ENCODE measurements at regions not wholly inside any gene's neighbourhood (a gene's known extent, or its start where the extent isn't known, plus 50 kb on each side); places are given as distances from the start of the nearest gene placed in this dataset.
"Not testable (repeated sequence)": the region's sequence is repeated elsewhere in the genome, so short reads cannot be mapped to it uniquely, and the experiment has no call there.

DNA sequence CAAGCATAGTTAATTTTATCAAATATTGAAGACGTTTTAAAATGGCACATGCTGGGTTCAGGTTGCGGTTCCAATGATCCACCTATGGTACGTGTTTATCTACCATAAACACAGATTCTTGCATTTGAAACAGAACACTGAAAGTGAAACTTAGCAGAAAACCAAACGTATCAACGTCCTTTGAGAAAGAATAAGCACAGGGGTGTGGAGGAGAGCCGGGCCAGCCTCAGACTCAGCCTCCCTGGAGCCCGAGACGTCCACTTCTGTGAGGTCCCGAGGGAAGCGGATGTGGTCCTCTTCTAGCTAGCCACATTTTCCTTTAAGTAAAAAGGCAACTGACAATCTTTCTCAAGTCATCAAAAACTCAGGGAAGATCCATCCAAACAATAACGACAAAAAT lies 195.9 kb downstream of the RTP5 start:
- H3K18ac ChIP-seq (ENCODE audit: low read length) = no peak overlapping the region
- DNase-seq = no peak
- H2BK120ac ChIP-seq (ENCODE audit: insufficient read depth, low read length, poor library complexity) = no peak overlapping the region
- no peak overlapping the region for H3K9ac ChIP-seq (ENCODE audit: low read length)
- no peak overlapping the region for H3K14ac ChIP-seq (ENCODE audit: low read length)
- no peak overlapping the region for H3K23ac ChIP-seq (ENCODE audit: low read length)
- H2AFZ ChIP-seq (ENCODE audit: insufficient read depth, low read length, poor library complexity) = no peak overlapping the region
- no CpG with 5 or more reads among the region's 11 CpGs for WGBS (ENCODE audit: extremely low coverage, insufficient coverage, insufficient read length)
- no peak overlapping the region for H4K12ac ChIP-seq (ENCODE audit: low read depth, low read length)
- H4K8ac ChIP-seq (ENCODE audit: low read depth, low read length) = no peak overlapping the region
- no peaks in the 10 kb centered on the region for H3K79me2 ChIP-seq (ENCODE audit: control insufficient read depth, insufficient read depth, low read length, poor library complexity)
- H3K4me2 ChIP-seq (ENCODE audit: low read length) = no peak overlapping the region
- H3K9me3 ChIP-seq (ENCODE audit: insufficient read depth, low read depth, low read length) = peaks cover 2% of the 10 kb centered on the region
- H2AK5ac ChIP-seq (ENCODE audit: low read length) = no peak overlapping the region
- H3K27ac ChIP-seq (ENCODE audit: low read depth, low read length) = no peak overlapping the region
- H3K4me3 ChIP-seq (ENCODE audit: low read depth, low read length) = no peak overlapping the region
- H2BK5ac ChIP-seq (ENCODE audit: low read depth, low read length, poor library complexity) = no peak overlapping the region
- H4K91ac ChIP-seq (ENCODE audit: low read depth, low read length) = no peak overlapping the region
- no peak overlapping the region for H3K4ac ChIP-seq (ENCODE audit: low read depth, low read length)
- no peak overlapping the region for H2BK12ac ChIP-seq (ENCODE audit: low read length)
- no peaks in the 10 kb centered on the region for H3K4me1 ChIP-seq (ENCODE audit: control insufficient read depth in 1 of 2, insufficient read depth in 2 of 2, low read length in 2 of 2)
- no peaks in the 10 kb centered on the region for H3K27me3 ChIP-seq (ENCODE audit: insufficient read depth, low read length)
- H3K79me1 ChIP-seq (ENCODE audit: low read length) = no peaks in the 10 kb centered on the region
- H3K36me3 ChIP-seq (ENCODE audit: control insufficient read depth in 1 of 2, insufficient read depth in 2 of 2, low read length in 2 of 2) = no peaks in the 10 kb centered on the region

DNA sequence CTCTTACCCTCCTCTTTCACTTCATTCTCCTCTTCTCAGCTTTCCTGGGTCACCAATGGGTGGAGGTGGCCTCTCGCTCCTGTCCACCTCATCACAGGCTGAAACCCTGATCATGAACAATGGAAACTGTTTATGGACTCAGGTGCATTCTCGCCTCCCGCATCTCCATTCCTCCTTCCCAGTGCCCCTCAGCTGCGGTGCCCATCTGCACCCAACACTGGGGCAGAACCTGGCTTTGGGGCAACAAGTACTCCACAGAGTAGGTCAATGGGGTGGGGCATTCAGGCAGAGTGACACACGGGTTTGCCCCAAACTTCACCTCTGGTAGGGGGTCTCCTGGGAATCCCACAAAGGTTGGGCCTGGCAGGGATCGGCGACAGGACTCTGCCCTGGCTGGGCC lies 199.5 kb downstream of the RTP5 start:
- Histone ChIP-seq H3K14ac (ENCODE audit: low read length) (no peak overlapping the region), H4K12ac (ENCODE audit: low read depth, low read length) (no peak overlapping the region), H2AFZ (ENCODE audit: insufficient read depth, low read length, poor library complexity) (no peak overlapping the region), H3K4me3 (ENCODE audit: low read depth, low read length) (no peak overlapping the region), H2BK120ac (ENCODE audit: insufficient read depth, low read length, poor library complexity) (no peak overlapping the region), H3K18ac (ENCODE audit: low read length) (no peak overlapping the region), H4K8ac (ENCODE audit: low read depth, low read length) (no peak overlapping the region), H2BK12ac (ENCODE audit: low read length) (no peak overlapping the region), H2BK5ac (ENCODE audit: low read depth, low read length, poor library complexity) (no peak overlapping the region), H3K79me2 (ENCODE audit: control insufficient read depth, insufficient read depth, low read length, poor library complexity) (no peaks in the 10 kb centered on the region), H3K23ac (ENCODE audit: low read length) (no peak overlapping the region), H3K79me1 (ENCODE audit: low read length) (no peaks in the 10 kb centered on the region), H3K4me2 (ENCODE audit: low read length) (no peak overlapping the region), H3K36me3 (ENCODE audit: control insufficient read depth in 1 of 2, insufficient read depth in 2 of 2, low read length in 2 of 2) (no peaks in the 10 kb centered on the region), H4K91ac (ENCODE audit: low read depth, low read length) (no peak overlapping the region), H3K9ac (ENCODE audit: low read length) (no peak overlapping the region), H2AK5ac (ENCODE audit: low read length) (no peak overlapping the region), H3K27ac (ENCODE audit: low read depth, low read length) (no peak overlapping the region), H3K4me1 (ENCODE audit: control insufficient read depth in 1 of 2, insufficient read depth in 2 of 2, low read length in 2 of 2) (no peaks in the 10 kb centered on the region), H3K27me3 (ENCODE audit: insufficient read depth, low read length) (no peaks in the 10 kb centered on the region), H3K4ac (ENCODE audit: low read depth, low read length) (no peak overlapping the region), H3K9me3 (ENCODE audit: insufficient read depth, low read depth, low read length) (peaks cover 2% of the 10 kb centered on the region)
- no CpG with 5 or more reads among the region's 7 CpGs for WGBS (ENCODE audit: extremely low coverage, insufficient coverage, insufficient read length)
- no peak for DNase-seq

DNA sequence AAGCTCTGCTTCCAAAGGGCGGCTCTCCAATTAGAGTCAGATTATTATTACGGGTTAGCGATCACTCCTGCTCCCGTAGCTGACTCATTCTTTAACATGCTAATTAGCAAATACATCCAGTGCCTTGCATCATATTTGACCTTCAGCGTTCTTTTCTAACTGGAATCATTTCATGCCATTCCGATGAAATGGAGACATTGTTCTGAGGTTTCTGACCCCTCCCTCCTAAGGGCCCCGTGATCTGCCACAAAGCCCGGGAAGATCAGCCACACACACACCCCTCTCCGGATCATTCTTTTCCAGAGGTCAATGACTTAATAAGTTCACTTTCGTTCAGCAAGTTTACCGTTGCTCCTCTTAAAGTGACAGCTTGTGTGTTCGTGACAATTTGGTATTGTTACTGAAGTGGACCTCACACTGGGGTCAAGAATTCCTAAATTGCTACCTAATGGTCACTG lies 200.4 kb downstream of the RTP5 start:
- H2BK12ac ChIP-seq (ENCODE audit: low read length); H3K27ac ChIP-seq (ENCODE audit: low read depth, low read length); H3K23ac ChIP-seq (ENCODE audit: low read length); H2BK5ac ChIP-seq (ENCODE audit: low read depth, low read length, poor library complexity); H3K9ac ChIP-seq (ENCODE audit: low read length); H3K4me3 ChIP-seq (ENCODE audit: low read depth, low read length); H3K79me2 ChIP-seq (ENCODE audit: control insufficient read depth, insufficient read depth, low read length, poor library complexity); H2AFZ ChIP-seq (ENCODE audit: insufficient read depth, low read length, poor library complexity); H2AK5ac ChIP-seq (ENCODE audit: low read length); H3K9me3 ChIP-seq (ENCODE audit: insufficient read depth, low read depth, low read length); H3K79me1 ChIP-seq (ENCODE audit: low read length); H3K18ac ChIP-seq (ENCODE audit: low read length); H3K4me2 ChIP-seq (ENCODE audit: low read length); H3K4ac ChIP-seq (ENCODE audit: low read depth, low read length); H4K91ac ChIP-seq (ENCODE audit: low read depth, low read length); H2BK120ac ChIP-seq (ENCODE audit: insufficient read depth, low read length, poor library complexity); H3K36me3 ChIP-seq (ENCODE audit: control insufficient read depth in 1 of 2, insufficient read depth in 2 of 2, low read length in 2 of 2); H4K8ac ChIP-seq (ENCODE audit: low read depth, low read length); H3K14ac ChIP-seq (ENCODE audit: low read length); H4K12ac ChIP-seq (ENCODE audit: low read depth, low read length); H3K4me1 ChIP-seq (ENCODE audit: control insufficient read depth in 1 of 2, insufficient read depth in 2 of 2, low read length in 2 of 2); H3K27me3 ChIP-seq (ENCODE audit: insufficient read depth, low read length): not testable (repeated sequence)
- WGBS (ENCODE audit: extremely low coverage, insufficient coverage, insufficient read length) = no CpG with 5 or more reads among the region's 12 CpGs
- peak; percentile 36 to 57 for DNase-seq

DNA sequence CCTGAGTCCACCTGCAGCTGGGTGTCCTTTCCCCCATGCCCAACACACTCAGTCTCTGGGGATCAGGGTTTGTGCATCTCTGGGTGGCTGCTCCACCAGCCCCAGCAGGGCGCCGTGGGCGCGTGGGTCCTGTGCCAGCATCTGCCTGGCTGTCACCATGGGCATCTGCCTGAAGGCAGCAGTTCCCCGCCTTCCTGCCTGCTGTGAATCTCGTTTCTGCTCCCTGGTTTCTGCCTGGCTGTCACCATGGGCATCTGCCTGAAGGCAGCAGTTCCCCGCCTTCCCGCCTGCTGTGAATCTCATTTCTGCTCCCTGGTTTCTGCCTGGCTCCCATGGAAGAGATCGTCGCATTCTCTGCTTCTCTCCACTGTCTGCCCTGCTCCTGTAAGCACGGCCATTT lies 201.2 kb downstream of the RTP5 start:
- not testable (repeated sequence) for H3K4me3 ChIP-seq (ENCODE audit: low read depth, low read length); H3K23ac ChIP-seq (ENCODE audit: low read length); H2AK5ac ChIP-seq (ENCODE audit: low read length); H3K36me3 ChIP-seq (ENCODE audit: control insufficient read depth in 1 of 2, insufficient read depth in 2 of 2, low read length in 2 of 2); H4K91ac ChIP-seq (ENCODE audit: low read depth, low read length); H3K4ac ChIP-seq (ENCODE audit: low read depth, low read length); DNase-seq; H2BK5ac ChIP-seq (ENCODE audit: low read depth, low read length, poor library complexity); H3K4me1 ChIP-seq (ENCODE audit: control insufficient read depth in 1 of 2, insufficient read depth in 2 of 2, low read length in 2 of 2); H3K79me1 ChIP-seq (ENCODE audit: low read length); H4K12ac ChIP-seq (ENCODE audit: low read depth, low read length); H2AFZ ChIP-seq (ENCODE audit: insufficient read depth, low read length, poor library complexity); H3K14ac ChIP-seq (ENCODE audit: low read length); H3K9me3 ChIP-seq (ENCODE audit: insufficient read depth, low read depth, low read length); H3K18ac ChIP-seq (ENCODE audit: low read length); H4K8ac ChIP-seq (ENCODE audit: low read depth, low read length); H3K4me2 ChIP-seq (ENCODE audit: low read length); H3K9ac ChIP-seq (ENCODE audit: low read length); H3K79me2 ChIP-seq (ENCODE audit: control insufficient read depth, insufficient read depth, low read length, poor library complexity); H3K27me3 ChIP-seq (ENCODE audit: insufficient read depth, low read length); H3K27ac ChIP-seq (ENCODE audit: low read depth, low read length); H2BK12ac ChIP-seq (ENCODE audit: low read length); H2BK120ac ChIP-seq (ENCODE audit: insufficient read depth, low read length, poor library complexity)
- WGBS (ENCODE audit: extremely low coverage, insufficient coverage, insufficient read length) = no CpG with 5 or more reads among the region's 11 CpGs

All from trophoblast cell (in vitro differentiated cells and primary cell).